ENCODE measurements at regions not wholly inside any gene's neighbourhood (a gene's known extent, or its start where the extent isn't known, plus 50 kb on each side); places are given as distances from the start of the nearest gene placed in this dataset.

DNA sequence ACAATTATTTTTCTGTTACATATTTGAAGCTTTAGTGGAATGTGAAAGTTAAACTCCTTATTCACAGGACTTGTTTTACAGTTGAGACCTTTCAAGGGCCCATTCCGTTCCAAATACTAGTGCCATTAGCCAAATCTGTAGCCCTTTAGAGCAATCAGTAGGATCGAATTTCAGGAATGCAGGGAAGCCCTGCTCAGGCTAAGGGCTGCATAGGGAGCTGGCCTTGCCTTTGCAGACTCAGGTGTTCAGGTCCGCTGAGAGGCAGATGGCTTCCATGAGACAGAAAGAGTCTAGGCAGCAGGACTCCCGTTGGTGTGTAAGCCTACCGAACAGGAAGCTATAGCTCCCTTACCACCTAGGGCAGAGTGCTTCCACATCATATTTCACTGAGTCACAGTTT, 150.1 kb upstream of the SLC27A6 start:
- TF ChIP-seq POLR2A (IDR thresholded peaks at IDR 0.05) (no peak), POLR2AphosphoS5 (IDR thresholded peaks at IDR 0.05) (no peak)
- TF ChIP-seq, protein P1, sequence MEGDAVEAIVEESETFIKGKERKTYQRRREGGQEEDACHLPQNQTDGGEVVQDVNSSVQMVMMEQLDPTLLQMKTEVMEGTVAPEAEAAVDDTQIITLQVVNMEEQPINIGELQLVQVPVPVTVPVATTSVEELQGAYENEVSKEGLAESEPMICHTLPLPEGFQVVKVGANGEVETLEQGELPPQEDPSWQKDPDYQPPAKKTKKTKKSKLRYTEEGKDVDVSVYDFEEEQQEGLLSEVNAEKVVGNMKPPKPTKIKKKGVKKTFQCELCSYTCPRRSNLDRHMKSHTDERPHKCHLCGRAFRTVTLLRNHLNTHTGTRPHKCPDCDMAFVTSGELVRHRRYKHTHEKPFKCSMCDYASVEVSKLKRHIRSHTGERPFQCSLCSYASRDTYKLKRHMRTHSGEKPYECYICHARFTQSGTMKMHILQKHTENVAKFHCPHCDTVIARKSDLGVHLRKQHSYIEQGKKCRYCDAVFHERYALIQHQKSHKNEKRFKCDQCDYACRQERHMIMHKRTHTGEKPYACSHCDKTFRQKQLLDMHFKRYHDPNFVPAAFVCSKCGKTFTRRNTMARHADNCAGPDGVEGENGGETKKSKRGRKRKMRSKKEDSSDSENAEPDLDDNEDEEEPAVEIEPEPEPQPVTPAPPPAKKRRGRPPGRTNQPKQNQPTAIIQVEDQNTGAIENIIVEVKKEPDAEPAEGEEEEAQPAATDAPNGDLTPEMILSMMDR (IDR thresholded peaks at IDR 0.05): no peak
